ENCODE measurements at regions not wholly inside any gene's neighbourhood (a gene's known extent, or its start where the extent isn't known, plus 50 kb on each side); places are given as distances from the start of the nearest gene placed in this dataset.

GRCh38 chr14:71618047-71618446 lies 314.2 kb upstream of the RGS6 start:
- TF ChIP-seq CTCF (IDR thresholded peaks at IDR 0.05; ENCODE audit: insufficient read depth, low read length): no peak
- no peak for TF ChIP-seq POLR2AphosphoS5 (IDR thresholded peaks at IDR 0.05; ENCODE audit: low read depth)
